UCSD-AML1 (cell line): ENCODE measurements at regions not wholly inside any gene's neighbourhood (a gene's known extent, or its start where the extent isn't known, plus 50 kb on each side); places are given as distances from the start of the nearest gene placed in this dataset.

Source experiments
- DNase-seq: peaks from one replicate; lab custom pipeline; 2025; ENCODE audit not compliant: unreplicated experiment; lab: John Stamatoyannopoulos, UW

DNA sequence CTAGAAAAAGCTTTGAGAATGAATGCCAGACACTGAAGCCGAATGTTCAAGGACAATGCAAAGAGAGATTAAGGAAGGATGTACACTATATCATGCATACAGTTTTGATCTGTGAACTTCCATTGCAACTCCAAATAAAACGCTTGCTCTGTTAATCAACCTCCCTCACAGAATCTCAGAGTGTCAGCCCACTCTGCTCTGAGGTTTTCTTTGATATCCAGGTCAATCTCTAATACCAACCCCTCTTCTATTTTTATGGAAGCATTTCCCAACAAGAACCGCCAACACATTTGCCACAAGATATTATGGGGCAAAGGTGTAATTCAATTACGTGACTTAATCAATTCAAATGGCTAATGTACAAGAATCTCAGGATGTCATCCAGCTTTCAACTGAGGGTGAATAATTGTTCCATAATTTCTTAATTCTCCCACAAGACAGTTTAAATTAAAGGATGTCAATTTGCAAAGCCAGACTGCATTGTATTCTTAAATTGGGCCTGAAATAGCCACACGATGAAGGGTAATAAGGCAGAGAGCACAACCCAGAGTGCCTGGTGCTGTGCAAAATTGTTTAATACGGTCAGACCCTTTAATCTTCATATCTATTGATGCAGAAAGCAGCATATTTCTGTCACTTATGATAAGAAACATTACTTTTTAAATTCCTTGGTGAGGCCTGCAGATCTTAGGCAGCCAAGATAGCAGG lies 459.2 kb upstream of the DAB1 start:
- DNase-seq: no peak

- no peak for DNase-seq
Observed at GRCh38 chr1:57882072-57882471, 458.2 kb upstream of the DAB1 start.

DNA sequence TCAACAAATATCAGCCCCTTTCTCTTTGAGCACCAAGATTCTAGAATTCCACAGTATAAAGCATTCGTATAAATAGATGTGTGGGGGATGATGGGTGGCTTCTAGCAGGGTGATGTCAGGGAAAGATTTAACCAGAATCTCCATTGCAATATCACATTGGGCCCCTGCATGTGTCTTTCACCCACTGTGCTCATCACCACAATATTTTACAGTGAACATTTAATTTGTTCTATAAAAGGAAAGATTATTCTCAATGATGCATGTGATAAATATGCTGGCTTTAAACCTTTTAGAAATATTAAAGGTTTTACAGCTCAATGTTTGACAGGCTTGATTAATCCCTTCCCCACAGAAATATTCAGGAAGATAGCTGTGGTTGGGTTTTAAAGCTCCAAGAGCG lies 457.8 kb upstream of the DAB1 start:
- DNase-seq: no peak

DNA sequence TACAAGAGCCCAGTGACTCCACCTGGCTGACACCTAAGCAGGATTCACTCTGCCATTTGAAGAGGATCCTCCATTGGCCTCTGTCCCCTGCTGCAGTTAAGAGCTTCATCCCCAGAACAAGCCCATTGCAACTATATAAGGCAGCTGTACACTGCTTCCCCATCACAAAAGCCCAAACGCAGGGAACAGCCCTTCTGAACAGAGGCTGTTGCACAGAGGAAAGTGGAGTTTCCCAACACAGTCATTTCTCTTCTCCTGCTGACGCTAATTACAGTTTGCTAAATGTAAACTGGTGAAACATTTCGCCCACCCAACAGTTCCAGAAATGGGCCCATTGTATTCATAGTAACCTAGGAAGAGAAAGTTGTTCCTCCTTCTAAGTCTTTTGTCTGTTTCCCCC lies 455.8 kb upstream of the DAB1 start:
- DNase-seq: no peak

- DNase-seq: no peak
Observed at GRCh38 chr1:57874418-57874877, 450.6 kb upstream of the DAB1 start.

DNA sequence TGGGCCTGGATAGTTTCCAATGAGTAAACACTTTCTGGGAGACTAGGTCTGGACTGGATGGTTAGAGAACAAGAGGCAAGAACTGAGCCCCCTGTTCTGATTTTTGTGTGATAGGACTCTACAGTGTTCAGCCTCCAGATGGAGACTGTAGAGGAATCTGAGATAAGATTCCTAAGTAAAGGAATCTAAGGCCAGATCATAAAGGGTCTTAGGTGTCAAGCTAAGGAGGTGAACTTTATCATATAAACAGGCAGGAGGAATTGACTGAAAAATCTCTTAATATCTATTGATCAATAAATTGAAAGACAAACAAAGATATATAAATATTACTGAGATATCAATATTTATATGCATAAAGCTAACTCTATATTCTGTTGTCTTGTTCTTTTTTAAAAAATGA lies 449.1 kb upstream of the DAB1 start:
- DNase-seq: no peak

- no peak for DNase-seq
Observed at GRCh38 chr1:57868908-57869307, 445.0 kb upstream of the DAB1 start.

GRCh38 chr1:57868239-57868638 lies 444.4 kb upstream of the DAB1 start:
- no peak for DNase-seq

DNA sequence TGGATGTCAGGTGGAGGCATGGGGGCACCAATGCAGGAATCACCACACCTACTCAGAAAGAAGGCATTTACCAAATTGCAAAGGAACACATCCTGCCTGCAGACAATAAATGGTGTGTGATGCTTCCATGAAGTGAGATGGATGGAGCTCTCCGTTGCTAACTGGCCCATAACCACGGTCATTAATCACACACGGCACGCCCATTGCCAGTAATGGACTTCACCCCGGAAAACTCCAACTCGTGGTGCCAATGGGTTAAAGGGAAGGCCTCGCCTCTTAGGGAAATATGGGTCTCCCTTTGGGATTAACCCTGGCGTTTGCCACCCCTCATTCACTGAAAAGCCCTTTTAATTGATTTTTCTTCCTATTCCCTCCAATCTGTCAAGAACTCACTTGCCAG lies 443.1 kb upstream of the DAB1 start:
- no peak for DNase-seq

DNA sequence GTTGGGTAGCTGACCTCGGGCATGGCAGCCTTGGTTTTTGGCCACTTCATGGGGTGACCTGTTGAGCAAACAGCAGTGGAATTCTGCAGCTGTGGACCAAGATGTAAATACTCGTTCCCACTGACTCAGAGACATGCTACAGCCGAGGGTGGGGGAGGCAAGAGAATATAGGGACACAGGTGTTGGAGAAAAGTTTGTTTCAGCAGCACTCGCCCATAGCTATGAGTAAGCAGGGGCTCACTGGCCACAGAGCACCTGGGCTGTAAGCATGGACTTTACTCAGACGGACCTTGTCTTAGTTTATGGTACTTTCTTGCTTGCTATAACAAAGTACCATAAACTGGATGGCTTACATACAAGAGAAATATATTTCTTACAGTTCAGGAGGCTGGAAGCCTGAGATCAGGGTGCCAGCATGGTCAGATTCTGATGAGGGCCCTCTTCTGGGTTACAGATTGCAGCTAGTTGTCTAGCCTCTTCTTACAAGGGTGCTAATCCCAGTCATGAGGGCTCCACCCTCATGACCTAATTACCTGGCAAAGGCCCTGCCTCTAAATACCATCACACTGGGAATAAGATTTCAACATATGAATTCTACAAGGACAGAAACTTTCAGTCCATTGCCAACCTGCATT lies 437.2 kb upstream of the DAB1 start:
- no peak for DNase-seq

- DNase-seq: no peak
Observed at GRCh38 chr1:57860325-57860724, 436.5 kb upstream of the DAB1 start.

DNA sequence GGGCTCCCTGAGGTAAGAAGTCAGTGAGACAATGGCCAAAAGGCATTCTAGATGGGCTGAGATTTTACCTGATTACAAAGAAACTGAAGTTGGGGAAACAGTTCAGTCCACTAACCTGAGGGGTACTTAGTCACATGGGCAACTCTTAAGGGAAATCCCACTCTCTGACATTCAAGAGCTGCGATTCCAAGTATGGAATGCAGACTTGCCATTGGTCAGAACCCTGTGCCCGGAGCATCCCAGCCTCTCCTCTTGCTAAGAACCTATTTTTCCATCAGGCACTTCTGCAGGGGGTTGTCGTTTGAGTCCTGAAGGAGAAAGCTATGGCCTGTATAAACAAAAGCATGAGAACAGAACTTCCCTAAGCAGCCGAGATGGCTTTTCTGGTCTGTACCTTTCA lies 434.9 kb upstream of the DAB1 start:
- DNase-seq: no peak

DNA sequence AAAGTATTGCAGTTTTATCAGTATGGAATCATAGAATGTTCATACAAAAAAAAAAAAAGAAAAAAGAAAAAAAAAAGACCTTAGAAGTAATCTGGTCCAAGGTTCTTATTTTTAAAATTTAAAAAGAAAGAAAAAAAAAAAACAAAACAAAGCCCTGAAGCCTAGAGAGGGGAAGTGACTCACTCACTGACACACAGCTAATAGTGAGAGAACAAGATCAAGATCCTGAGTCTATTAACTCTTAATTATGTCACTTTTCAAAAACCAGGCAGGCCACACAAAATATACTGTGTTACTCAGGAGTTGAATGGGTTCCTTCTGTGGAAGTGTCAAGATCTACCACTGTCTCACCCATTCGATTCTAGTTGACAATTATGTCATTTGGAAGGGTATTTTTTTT lies 433.9 kb upstream of the DAB1 start:
- no peak for DNase-seq

DNA sequence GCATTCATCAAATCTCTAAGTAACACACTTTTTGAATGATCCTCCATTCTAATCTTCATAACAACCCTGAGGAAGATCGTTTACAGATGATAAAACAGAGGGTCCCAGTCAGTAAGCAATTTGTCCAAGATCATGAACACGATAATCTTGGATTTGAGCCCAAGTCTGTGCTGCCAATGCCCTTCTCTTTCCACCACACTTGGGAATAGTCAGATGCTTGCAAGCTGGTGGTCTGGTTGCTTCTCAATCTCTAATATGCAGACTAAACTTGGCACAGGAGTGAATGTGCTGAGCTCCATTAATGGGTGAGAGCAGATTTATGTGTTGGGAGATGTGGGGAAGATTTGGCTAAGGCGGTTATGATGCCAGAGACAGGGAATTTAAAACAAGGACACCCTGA lies 430.6 kb upstream of the DAB1 start:
- DNase-seq: no peak

- DNase-seq: no peak
Observed at GRCh38 chr1:57850176-57850940, 426.5 kb upstream of the DAB1 start.

- DNase-seq: no peak
Observed at GRCh38 chr1:57848406-57848805, 424.5 kb upstream of the DAB1 start.

DNA sequence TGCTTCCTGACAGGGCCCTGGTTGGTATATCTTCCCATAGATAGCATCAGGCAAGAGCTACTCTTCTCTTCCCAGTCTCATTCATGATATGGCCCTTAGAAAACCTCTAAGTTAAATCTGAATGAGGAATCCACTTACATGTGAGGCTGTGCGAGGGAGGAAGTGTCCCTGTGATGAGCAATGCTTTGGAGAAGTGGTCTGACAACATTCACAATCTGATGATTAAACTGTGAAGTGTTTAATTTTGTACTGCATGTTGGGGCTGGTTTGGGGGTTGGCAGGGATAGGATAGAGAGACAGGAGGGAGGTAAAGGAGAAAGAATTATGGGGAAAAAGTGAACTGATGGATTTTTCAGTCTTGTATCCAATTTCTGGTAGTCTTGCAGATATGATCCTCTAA lies 421.2 kb upstream of the DAB1 start:
- DNase-seq: no peak

DNA sequence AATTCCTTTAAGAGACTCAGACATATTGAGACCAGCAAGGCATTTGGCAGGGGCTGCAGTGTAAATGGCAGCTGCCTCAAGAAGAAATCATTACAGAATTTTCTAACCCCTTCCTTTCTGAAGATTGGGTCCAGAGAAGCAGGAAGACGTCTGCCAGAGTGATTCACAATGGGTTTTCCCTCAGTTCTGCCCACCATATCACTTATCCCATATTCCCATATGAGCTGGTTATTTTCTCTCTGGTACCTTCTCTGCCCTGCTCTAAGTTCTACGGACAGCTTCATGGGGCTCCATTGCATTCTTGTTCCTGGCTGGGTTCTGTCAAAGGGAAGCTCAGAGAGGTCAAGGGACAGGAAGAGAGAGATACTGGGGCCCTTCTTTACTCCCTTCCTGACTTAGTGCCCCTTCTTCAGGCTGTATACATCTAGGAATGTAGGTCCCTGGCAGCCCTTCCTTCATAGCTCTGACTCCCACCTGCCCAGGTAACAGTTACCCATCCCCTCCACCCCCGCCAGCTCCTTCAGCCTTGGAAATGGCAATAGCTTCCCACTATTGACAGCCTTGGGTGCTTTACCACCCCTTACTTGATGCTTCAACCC lies 420.6 kb upstream of the DAB1 start:
- no peak for DNase-seq

DNA sequence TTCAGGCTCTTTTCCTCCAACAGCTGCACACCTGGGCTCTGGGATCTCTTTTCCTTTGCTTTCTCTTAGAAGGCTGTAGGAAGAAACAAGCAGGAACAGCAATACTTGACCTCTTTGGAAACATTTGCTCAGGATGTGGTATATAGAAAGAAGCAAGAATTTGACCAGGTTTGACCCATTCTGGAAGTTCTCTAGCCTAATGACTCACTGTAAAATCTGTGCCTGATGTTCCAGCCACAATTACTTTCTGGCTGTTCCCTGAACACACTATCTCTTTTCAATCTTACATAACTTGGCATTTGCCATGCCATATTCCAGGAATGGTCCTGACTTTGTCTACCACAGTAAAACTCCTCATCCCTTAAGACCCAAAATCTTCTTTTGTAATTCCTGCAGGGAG lies 419.9 kb upstream of the DAB1 start:
- DNase-seq: no peak

GRCh38 chr1:57839526-57839925 lies 415.7 kb upstream of the DAB1 start:
- DNase-seq: no peak

DNA sequence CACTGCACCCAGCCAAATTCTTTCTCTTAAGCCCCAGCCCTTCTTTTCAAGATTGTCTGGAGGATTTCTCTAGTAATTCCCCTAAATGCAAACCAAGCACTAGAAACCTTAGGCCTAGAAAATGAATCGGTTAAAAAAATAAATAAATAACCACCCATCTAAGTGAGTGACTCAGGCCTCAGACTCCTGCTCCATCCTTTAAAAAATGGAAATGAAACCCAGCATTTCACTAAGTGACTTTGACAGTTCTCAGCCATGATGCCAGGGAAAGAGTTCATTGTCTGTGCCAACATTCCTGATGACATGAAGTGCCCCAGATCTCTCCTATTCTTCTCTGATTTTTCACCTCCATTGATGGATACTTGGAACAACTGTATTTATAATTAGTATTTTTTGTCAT lies 415.2 kb upstream of the DAB1 start:
- no peak for DNase-seq

DNA sequence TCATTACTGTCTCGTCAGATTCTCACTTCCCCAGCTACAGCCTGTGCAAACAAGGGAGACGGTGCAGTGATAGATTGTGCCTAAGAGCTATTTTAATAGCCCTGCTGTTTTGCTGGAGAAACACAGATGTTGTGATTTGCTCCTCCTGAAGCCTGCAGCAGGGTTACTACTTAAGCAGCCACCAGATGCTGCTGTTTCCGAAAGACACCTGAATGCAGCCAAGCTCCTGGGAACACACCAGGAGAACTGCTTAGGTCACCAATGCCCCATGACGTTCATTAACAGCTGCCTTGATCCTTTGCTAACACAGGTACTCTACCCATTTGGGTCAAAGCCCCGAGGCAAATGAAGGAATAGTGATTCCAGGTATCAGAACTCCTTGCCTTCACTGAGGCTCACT lies 411.8 kb upstream of the DAB1 start:
- DNase-seq: no peak
